ENCODE measurements at regions not wholly inside any gene's neighbourhood (a gene's known extent, or its start where the extent isn't known, plus 50 kb on each side); places are given as distances from the start of the nearest gene placed in this dataset.

GRCh38 chr15:25189551-25189950 is 234.8 kb downstream of the SNRPN start:
- no peak overlapping the region for H3K27ac Mint-ChIP-seq
- no peaks in the 10 kb centered on the region for H3K4me1 Mint-ChIP-seq
- intact Hi-C loops (cut with DNase I, micrococcal nuclease), result no loop called here
- H3K9me3 Mint-ChIP-seq (ENCODE audit: low read depth), result peaks cover 13% of the 10 kb centered on the region
- no peak for ATAC-seq
- H3K36me3 Mint-ChIP-seq (ENCODE audit: low read depth), result no peaks in the 10 kb centered on the region
- no peaks in the 10 kb centered on the region for H3K27me3 Mint-ChIP-seq
- no peak for DNase-seq
- ChIA-PET CTCF (no interaction called here), POLR2A (no interaction called here)
- H3K4me3 Mint-ChIP-seq, result no peak overlapping the region

- H3K27ac Mint-ChIP-seq, result no peak overlapping the region
- H3K4me3 Mint-ChIP-seq, result no peak overlapping the region
- POLR2A ChIA-PET, result no interaction called here
- CTCF ChIA-PET, result no interaction called here
- intact Hi-C loops (cut with DNase I, micrococcal nuclease), result no loop called here
- ATAC-seq (no peak), DNase-seq (no peak)
- no peaks in the 10 kb centered on the region for H3K36me3 Mint-ChIP-seq (ENCODE audit: low read depth)
- peaks cover 12% of the 10 kb centered on the region for H3K9me3 Mint-ChIP-seq (ENCODE audit: low read depth)
- no peaks in the 10 kb centered on the region for H3K27me3 Mint-ChIP-seq
- H3K4me1 Mint-ChIP-seq, result no peaks in the 10 kb centered on the region
Observed at GRCh38 chr15:25192651-25193050, 237.9 kb downstream of the SNRPN start.

GRCh38 chr15:25207369-25207768 is 231.5 kb downstream of the UBE3A start:
- ChIA-PET CTCF (interaction anchor here (0.6 kb wide), 1 partner anchor 379 kb away, joined by 3 read pairs; no protein-coding TSS in a partner anchor), POLR2A (no interaction called here)
- Mint-ChIP-seq H3K4me1 (no peaks in the 10 kb centered on the region), H3K4me3 (no peak overlapping the region), H3K9me3 (ENCODE audit: low read depth) (peaks cover 4% of the 10 kb centered on the region), H3K27ac (no peak overlapping the region), H3K36me3 (ENCODE audit: low read depth) (no peaks in the 10 kb centered on the region), H3K27me3 (no peaks in the 10 kb centered on the region)
- DNase-seq (no peak), ATAC-seq (no peak)
- intact Hi-C loops (cut with DNase I, micrococcal nuclease), result no loop called here

DNA sequence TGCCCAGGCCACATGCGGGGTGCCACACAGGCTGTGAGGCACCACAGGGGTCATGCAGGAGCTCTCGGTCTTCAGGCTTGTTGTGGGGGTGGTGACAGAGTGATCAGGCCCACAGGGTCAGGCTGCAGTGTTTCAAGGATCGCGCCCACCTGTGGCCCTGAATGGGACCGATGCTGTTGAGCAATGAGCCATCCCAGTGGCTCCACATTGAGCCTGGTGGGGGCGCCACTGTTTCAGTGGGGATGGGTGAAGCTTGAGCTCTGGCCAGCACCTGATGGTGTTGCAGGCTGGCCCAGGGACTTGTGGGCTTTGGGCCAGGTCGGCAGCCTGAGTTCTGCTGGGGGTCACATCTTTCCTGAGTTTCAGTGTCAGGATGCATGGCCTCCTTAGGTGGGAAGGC is 230.1 kb downstream of the UBE3A start:
- POLR2A ChIA-PET, result no interaction called here
- intact Hi-C loops (cut with DNase I, micrococcal nuclease), result no loop called here
- H3K4me1 Mint-ChIP-seq, result no peaks in the 10 kb centered on the region
- peaks cover 6% of the 10 kb centered on the region for H3K9me3 Mint-ChIP-seq (ENCODE audit: low read depth)
- CTCF ChIA-PET, result interaction anchor here (0.9 kb wide), 1 partner anchor 758 kb away, joined by 4 read pairs; no protein-coding TSS in a partner anchor
- H3K27ac Mint-ChIP-seq, result no peak overlapping the region
- no peak overlapping the region for H3K4me3 Mint-ChIP-seq
- H3K36me3 Mint-ChIP-seq (ENCODE audit: low read depth), result no peaks in the 10 kb centered on the region
- no peaks in the 10 kb centered on the region for H3K27me3 Mint-ChIP-seq
- ATAC-seq, result no peak
- no peak for DNase-seq

GRCh38 chr15:25220834-25221233 is 218.0 kb downstream of the UBE3A start:
- no peak for ATAC-seq
- Mint-ChIP-seq H3K27ac (no peak overlapping the region), H3K27me3 (no peaks in the 10 kb centered on the region), H3K9me3 (ENCODE audit: low read depth) (peaks cover 15% of the 10 kb centered on the region), H3K4me1 (no peaks in the 10 kb centered on the region), H3K4me3 (no peak overlapping the region), H3K36me3 (ENCODE audit: low read depth) (no peaks in the 10 kb centered on the region)
- no peak for DNase-seq
- CTCF ChIA-PET, result no interaction called here
- POLR2A ChIA-PET, result no interaction called here
- intact Hi-C loops (cut with DNase I, micrococcal nuclease), result no loop called here

DNA sequence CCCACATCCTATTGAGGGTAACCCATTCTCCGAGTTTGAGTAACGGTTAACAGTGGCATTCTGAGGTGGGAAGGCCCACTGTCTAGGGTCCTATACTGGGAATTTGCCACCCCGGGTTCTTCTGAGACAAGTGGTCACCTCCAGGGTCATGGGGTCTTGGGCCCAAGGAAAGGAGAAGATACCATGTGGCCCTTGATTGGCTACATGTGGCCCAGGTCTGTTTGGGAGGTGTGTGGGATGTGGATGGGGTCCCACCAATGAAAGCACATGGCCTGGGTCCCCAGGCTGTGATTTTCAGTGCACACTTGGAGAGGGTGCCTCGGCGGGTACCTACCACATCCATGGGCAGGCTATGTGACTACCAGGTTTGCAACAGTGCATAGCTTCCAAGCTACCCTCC is 214.4 kb downstream of the UBE3A start:
- Mint-ChIP-seq H3K4me1 (no peaks in the 10 kb centered on the region), H3K27ac (no peak overlapping the region), H3K27me3 (no peaks in the 10 kb centered on the region), H3K4me3 (no peak overlapping the region), H3K36me3 (ENCODE audit: low read depth) (no peaks in the 10 kb centered on the region), H3K9me3 (ENCODE audit: low read depth) (peaks cover 11% of the 10 kb centered on the region)
- ATAC-seq (no peak), DNase-seq (no peak)
- intact Hi-C loops (cut with DNase I, micrococcal nuclease), result no loop called here
- ChIA-PET CTCF (no interaction called here), POLR2A (no interaction called here)

DNA sequence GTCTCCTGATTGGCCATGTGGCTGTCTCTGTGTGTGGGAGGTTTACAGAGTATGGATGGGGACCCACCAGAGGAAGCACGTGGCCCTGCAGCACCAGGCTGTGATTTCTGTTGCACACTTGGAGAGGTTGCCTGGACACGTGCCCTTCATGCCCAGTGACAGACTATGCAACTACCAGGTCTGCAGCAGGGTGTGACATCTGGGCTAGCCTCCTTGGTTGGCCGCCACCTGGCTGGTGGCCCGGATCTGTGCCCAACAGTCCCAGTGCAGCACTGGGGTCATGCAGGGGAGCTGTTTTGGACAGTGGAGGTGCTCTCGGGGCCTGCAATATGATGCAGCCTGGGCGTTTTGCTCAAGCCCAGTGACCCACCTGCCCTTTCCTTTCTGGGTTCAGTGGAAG is 212.5 kb downstream of the UBE3A start:
- ATAC-seq, result no peak
- H3K27ac Mint-ChIP-seq, result no peak overlapping the region
- intact Hi-C loops (cut with DNase I, micrococcal nuclease), result no loop called here
- no peaks in the 10 kb centered on the region for H3K36me3 Mint-ChIP-seq (ENCODE audit: low read depth)
- no peaks in the 10 kb centered on the region for H3K4me1 Mint-ChIP-seq
- no peaks in the 10 kb centered on the region for H3K27me3 Mint-ChIP-seq
- H3K4me3 Mint-ChIP-seq, result no peak overlapping the region
- ChIA-PET POLR2A (no interaction called here), CTCF (no interaction called here)
- peaks cover 8% of the 10 kb centered on the region for H3K9me3 Mint-ChIP-seq (ENCODE audit: low read depth)
- DNase-seq, result no peak

- no peak for DNase-seq
- no peak overlapping the region for H3K27ac Mint-ChIP-seq
- no peaks in the 10 kb centered on the region for H3K27me3 Mint-ChIP-seq
- ChIA-PET CTCF (no interaction called here), POLR2A (no interaction called here)
- H3K4me1 Mint-ChIP-seq, result no peaks in the 10 kb centered on the region
- no peak for ATAC-seq
- H3K36me3 Mint-ChIP-seq (ENCODE audit: low read depth), result no peaks in the 10 kb centered on the region
- H3K9me3 Mint-ChIP-seq (ENCODE audit: low read depth), result peaks cover 8% of the 10 kb centered on the region
- intact Hi-C loops (cut with DNase I, micrococcal nuclease), result no loop called here
- no peak overlapping the region for H3K4me3 Mint-ChIP-seq
Observed at GRCh38 chr15:25228261-25228660, 210.6 kb downstream of the UBE3A start.

GRCh38 chr15:25230442-25230841 is 208.4 kb downstream of the UBE3A start:
- ChIA-PET CTCF (no interaction called here), POLR2A (no interaction called here)
- no peak for ATAC-seq
- no peak overlapping the region for H3K4me3 Mint-ChIP-seq
- H3K9me3 Mint-ChIP-seq (ENCODE audit: low read depth), result no peaks in the 10 kb centered on the region
- H3K27me3 Mint-ChIP-seq, result no peaks in the 10 kb centered on the region
- intact Hi-C loops (cut with DNase I, micrococcal nuclease), result loop anchor here in 1 of 2 experiments (10.0 kb wide), 1 partner anchor 64 kb away; no protein-coding TSS in a partner anchor
- H3K27ac Mint-ChIP-seq, result no peak overlapping the region
- H3K36me3 Mint-ChIP-seq (ENCODE audit: low read depth), result no peaks in the 10 kb centered on the region
- no peak for DNase-seq
- H3K4me1 Mint-ChIP-seq, result no peaks in the 10 kb centered on the region

GRCh38 chr15:25233766-25234350 is 205.0 kb downstream of the UBE3A start:
- ATAC-seq, result no peak
- no peaks in the 10 kb centered on the region for H3K36me3 Mint-ChIP-seq (ENCODE audit: low read depth)
- H3K27me3 Mint-ChIP-seq, result no peaks in the 10 kb centered on the region
- ChIA-PET POLR2A (no interaction called here), CTCF (no interaction called here)
- DNase-seq, result no peak
- H3K4me1 Mint-ChIP-seq, result no peaks in the 10 kb centered on the region
- H3K9me3 Mint-ChIP-seq (ENCODE audit: low read depth), result peaks cover 6% of the 10 kb centered on the region
- intact Hi-C loops (cut with DNase I, micrococcal nuclease), result loop anchor here in 1 of 2 experiments (10.0 kb wide), 1 partner anchor 61 kb away; no protein-coding TSS in a partner anchor
- no peak overlapping the region for H3K4me3 Mint-ChIP-seq
- no peak overlapping the region for H3K27ac Mint-ChIP-seq

DNA sequence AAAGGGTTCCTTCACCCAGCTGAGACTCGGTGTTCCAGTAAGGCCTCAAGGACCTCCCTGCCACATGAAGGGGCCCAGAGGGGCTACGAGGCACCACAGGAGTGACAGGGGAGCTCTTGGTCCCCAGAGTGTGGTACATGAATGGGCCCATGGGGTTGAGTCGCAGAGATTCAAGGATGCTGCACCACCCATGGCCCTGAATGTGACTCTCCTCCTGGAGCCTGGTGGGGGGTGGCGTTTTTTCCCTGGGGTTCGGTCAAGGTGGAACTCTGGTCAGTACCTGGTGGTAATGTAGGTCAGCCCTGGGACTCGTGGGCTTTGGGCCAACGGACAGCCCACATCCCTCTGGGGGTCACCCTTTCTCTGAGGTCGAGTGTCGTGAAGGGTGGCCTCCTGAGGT is 204.0 kb downstream of the UBE3A start:
- Mint-ChIP-seq H3K36me3 (ENCODE audit: low read depth) (no peaks in the 10 kb centered on the region), H3K4me1 (no peaks in the 10 kb centered on the region), H3K9me3 (ENCODE audit: low read depth) (peaks cover 6% of the 10 kb centered on the region), H3K27ac (no peak overlapping the region), H3K4me3 (no peak overlapping the region), H3K27me3 (no peaks in the 10 kb centered on the region)
- no peak for ATAC-seq
- DNase-seq, result no peak
- CTCF ChIA-PET, result no interaction called here
- intact Hi-C loops (cut with DNase I, micrococcal nuclease), result loop anchor here in 1 of 2 experiments (10.0 kb wide), 1 partner anchor 60 kb away; no protein-coding TSS in a partner anchor
- POLR2A ChIA-PET, result no interaction called here

DNA sequence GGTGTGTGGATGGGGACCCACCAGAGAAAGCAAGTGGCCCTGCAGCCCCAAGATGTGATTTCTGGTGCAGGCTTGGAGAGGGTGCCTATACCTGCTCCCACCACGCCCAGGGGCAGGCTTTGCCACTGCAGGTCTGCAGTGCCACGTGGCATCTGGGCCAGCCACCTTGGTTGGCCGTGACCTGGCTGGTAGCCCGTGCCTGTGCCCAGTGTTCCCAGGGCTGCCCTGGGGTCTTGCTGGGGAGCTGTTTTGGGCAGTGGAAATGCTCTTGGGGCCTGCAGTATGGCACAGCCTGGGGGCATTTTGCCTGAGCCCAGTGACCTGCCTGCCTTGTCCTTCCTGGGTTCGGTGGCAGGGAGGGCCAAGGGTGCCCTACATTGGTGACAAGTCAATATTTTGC is 203.4 kb downstream of the UBE3A start:
- Mint-ChIP-seq H3K27ac (no peak overlapping the region), H3K4me3 (no peak overlapping the region), H3K9me3 (ENCODE audit: low read depth) (peaks cover 6% of the 10 kb centered on the region), H3K27me3 (no peaks in the 10 kb centered on the region), H3K36me3 (ENCODE audit: low read depth) (no peaks in the 10 kb centered on the region), H3K4me1 (no peaks in the 10 kb centered on the region)
- DNase-seq (no peak), ATAC-seq (no peak)
- ChIA-PET POLR2A (no interaction called here), CTCF (no interaction called here)
- intact Hi-C loops (cut with DNase I, micrococcal nuclease), result loop anchor here in 1 of 2 experiments (10.0 kb wide), 1 partner anchor 59 kb away; no protein-coding TSS in a partner anchor
